Ovary (tissue), 7 donors: ENCODE measurements at regions not wholly inside any gene's neighbourhood (a gene's known extent, or its start where the extent isn't known, plus 50 kb on each side); places are given as distances from the start of the nearest gene placed in this dataset.

Experiments
- DNase-seq, 5 donors: peaks; one replicate each; pipeline ENCODE4 v3.0.0-alpha.2; 2019 to 2020
- H3K27ac ChIP-seq, 2 donors: fragments of 200-600 bp; one replicate each; pipeline versions ENCODE4 v1.5.1 to v1.8.0; 2019 to 2022
- H3K27me3 ChIP-seq: fragments of 200-600 bp; one replicate; pipeline ENCODE4 v1.8.0; 2022
- H3K36me3 ChIP-seq: fragments of 200-600 bp; sonication (generic); one replicate; pipeline ENCODE4 v1.5.1; 2019
- H3K4me1 ChIP-seq: one replicate; pipeline ENCODE4 v1.8.1; 2013; ENCODE audit warnings: mild to moderate bottlenecking, moderate library complexity; ENCODE audit not compliant: insufficient read depth
- H3K4me3 ChIP-seq: fragments of 200-600 bp; sonication (generic); one replicate; pipeline ENCODE4 v1.5.1; 2017
- H3K9me3 ChIP-seq, 2 donors: fragments of 200-600 bp in 1 of 2; sonication (generic) in 1 of 2; one replicate each; pipeline versions ENCODE4 v1.5.1 to v1.8.1; 2013 to 2019; ENCODE audit warnings: mild to moderate bottlenecking in 1 of 2, moderate library complexity in 1 of 2
- EP300 ChIP-seq: sonication (generic); formaldehyde crosslinking; IDR thresholded peaks from one replicate; pipeline ENCODE4 v1.6.1; 2017; ENCODE audit warnings: antibody characterized with exemption
- POLR2A ChIP-seq: fragments of 450-650 bp; IDR thresholded peaks from one replicate; pipeline ENCODE4 v1.6.1; 2017; ENCODE audit warnings: antibody characterized with exemption, mild to moderate bottlenecking, moderate library complexity
- WGBS, 3 donors: extraction: QIAGEN DNeasy Blood & Tissue Kit in 1 of 3; methylation state at CpG; one replicate each; pipeline versions ENCODE4 v1.1.5 to v1.1.7; 2013 to 2017; 5-methylcytosine and 5-hydroxymethylcytosine counted together
- intact Hi-C, 4 donors: fragments of 100-400 bp; cut with DNase I; formaldehyde crosslinking; loops; one replicate each; pipeline versions ENCODE4 v1.11.0 to v1.15.1; 2022 to 2023
- TF ChIP-seq, protein P1 (sequence below), 3 donors: fragments of 450-650 bp in 2 of 3; fragments of 200-600 bp in 1 of 3; IDR thresholded peaks; one replicate each; pipeline versions ENCODE4 v1.5.1 to v1.8.0; 2016 to 2022; ENCODE audit warnings: antibody characterized with exemption in 3 of 3, mild to moderate bottlenecking in 1 of 3
- donor health status: DM: no; HTN: no; CAD: no; lungs with moderate emphysema.
- donor health status: DM: no; HTN: no; CAD: no.
- donor health status: Bipolar disorder and iron deficiency.
- donor health status: DM: no; HTN: no; CAD: no.
- donor health status: DM: yes; HTN: yes; CAD: no.

DNA sequence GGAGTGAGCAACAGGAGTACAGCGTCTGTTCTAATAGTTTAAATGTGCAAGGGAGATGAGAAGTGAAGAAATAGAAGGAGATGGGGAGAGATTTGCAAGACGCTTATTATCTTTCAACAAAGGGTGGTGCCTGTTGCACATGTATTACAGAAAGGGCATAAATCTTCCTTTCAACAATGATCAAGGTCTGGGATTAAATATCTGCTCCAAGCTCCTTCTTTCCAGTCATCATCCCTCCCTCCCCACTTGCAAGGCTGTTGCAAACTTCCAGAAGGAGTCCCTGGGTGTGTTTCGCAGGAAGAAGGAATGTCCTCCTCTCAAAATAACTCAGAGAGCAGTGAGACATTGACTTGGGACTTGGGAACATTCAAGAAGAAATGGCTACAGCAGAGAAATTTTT, 63.5 kb upstream of the MYCBP2 start:
- no peaks in the 10 kb centered on the region for H3K27me3 ChIP-seq
- no peaks in the 10 kb centered on the region for H3K9me3 ChIP-seq
- no peak overlapping the region for H3K27ac ChIP-seq
- TF ChIP-seq EP300 (no peak), POLR2A (no peak)
- TF ChIP-seq, protein P1, sequence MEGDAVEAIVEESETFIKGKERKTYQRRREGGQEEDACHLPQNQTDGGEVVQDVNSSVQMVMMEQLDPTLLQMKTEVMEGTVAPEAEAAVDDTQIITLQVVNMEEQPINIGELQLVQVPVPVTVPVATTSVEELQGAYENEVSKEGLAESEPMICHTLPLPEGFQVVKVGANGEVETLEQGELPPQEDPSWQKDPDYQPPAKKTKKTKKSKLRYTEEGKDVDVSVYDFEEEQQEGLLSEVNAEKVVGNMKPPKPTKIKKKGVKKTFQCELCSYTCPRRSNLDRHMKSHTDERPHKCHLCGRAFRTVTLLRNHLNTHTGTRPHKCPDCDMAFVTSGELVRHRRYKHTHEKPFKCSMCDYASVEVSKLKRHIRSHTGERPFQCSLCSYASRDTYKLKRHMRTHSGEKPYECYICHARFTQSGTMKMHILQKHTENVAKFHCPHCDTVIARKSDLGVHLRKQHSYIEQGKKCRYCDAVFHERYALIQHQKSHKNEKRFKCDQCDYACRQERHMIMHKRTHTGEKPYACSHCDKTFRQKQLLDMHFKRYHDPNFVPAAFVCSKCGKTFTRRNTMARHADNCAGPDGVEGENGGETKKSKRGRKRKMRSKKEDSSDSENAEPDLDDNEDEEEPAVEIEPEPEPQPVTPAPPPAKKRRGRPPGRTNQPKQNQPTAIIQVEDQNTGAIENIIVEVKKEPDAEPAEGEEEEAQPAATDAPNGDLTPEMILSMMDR (IDR thresholded peaks at IDR 0.05) = no peak
- no peaks in the 10 kb centered on the region for H3K36me3 ChIP-seq
- no peak overlapping the region for H3K4me3 ChIP-seq
- H3K4me1 ChIP-seq = no peaks in the 10 kb centered on the region
- DNase-seq = no peak
- WGBS, 3 donors = 54 to 64% (median 58%) methylated on average over 3 of the region's 3 CpGs
- intact Hi-C loops = no loop called here

DNA sequence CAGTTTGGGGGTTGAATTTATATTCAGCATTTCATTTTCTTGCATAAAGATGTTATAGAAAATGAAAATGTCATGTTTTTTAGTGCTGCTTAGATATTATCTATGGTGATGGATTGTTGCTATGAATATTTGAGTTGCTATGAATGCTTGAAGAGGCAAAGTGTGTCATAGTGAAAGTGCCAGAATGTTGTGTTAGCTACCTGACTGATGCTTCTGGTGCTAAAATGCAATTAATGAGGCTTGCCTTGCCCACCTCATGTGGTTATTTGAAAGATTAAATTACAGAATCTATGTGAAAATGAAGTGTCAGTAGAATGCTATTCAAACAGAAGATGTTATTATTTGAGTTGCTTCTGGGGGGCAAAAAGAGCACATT, 62.7 kb upstream of the MYCBP2 start:
- Histone ChIP-seq H3K4me3 (no peak overlapping the region), H3K27ac (no peak overlapping the region)
- intact Hi-C loops = no loop called here

DNA sequence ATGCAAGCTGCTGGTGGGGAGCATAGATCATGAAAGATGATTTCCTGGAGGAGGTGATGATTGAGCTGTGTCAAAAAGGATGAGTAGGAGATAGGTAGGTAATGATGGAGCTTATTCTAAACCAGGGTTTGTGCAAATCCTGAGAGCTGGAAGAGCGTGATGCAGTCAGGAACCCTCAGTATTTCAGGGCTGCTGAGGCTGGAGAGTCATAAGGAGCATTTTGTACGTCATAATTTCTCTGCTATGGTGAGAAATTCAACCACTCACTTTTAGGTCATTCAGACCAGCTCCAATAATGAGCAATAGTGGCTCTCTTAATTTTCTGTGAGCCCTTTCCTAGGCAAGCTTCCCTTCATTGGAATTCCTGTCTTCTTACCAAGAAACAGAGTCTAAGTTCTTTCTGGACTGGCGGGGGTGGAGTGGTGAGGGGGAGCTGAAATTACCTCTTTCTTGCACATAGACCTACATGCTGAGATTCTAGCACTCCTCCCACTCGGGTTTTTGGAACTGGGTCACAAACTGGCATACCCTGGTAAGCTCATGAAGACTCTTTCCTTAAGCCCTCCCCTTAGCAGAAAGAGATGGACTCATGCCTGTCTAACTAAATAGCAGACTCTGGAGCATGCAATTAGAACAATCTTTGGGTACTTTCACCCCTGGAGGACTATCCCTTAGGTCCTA, 62.2 kb upstream of the MYCBP2 start:
- no peak for DNase-seq
- TF ChIP-seq, protein P1 (IDR thresholded peaks at IDR 0.05) = no peak
- TF ChIP-seq EP300 (no peak), POLR2A (no peak)
- Histone ChIP-seq H3K4me1 (no peaks in the 10 kb centered on the region), H3K36me3 (no peaks in the 10 kb centered on the region), H3K27ac (no peak overlapping the region), H3K4me3 (no peak overlapping the region), H3K9me3 (no peaks in the 10 kb centered on the region), H3K27me3 (no peaks in the 10 kb centered on the region)
- intact Hi-C loops = no loop called here
- WGBS, 3 donors = 61 to 67% (median 66%) methylated on average over 4 of the region's 4 CpGs

More for the DNA sequence above, 62.7 kb upstream of the MYCBP2 start:
- Histone ChIP-seq H3K4me1 (no peaks in the 10 kb centered on the region), H3K9me3 (no peaks in the 10 kb centered on the region), H3K27me3 (no peaks in the 10 kb centered on the region), H3K36me3 (no peaks in the 10 kb centered on the region)
- TF ChIP-seq EP300 = no peak
- no peak for TF ChIP-seq POLR2A
- TF ChIP-seq, protein P1 (IDR thresholded peaks at IDR 0.05) = no peak
- no peak for DNase-seq

DNA sequence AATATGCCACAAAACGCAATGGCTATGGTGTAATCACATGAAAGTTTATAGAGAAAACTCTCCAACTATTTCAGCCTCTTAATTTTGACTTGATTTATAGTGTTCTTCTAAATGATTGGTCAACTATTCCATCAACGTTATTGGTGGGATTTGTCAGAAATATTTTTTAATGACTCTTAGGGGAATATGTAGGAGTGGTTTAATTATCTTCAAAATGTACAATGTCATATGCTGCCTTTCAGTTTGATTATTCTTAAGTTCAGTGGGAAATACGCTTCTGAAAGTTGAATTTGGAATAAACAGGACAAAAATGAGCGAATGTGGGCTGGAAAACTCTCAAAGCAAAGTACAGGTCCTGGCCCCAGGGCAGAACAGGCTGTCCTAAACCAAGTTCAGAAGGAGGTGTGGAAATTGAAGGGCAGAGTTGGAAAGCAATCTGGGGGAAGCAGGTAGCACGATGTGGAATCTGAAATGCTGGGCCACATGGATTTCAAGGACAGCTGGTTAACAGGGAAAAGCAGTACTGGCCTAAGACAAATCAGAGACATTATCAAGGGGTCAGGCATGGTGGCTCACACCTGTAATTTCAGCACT, 60.8 kb upstream of the MYCBP2 start:
- no peaks in the 10 kb centered on the region for H3K9me3 ChIP-seq
- intact Hi-C loops = no loop called here
- no peak for DNase-seq
- no peaks in the 10 kb centered on the region for H3K4me1 ChIP-seq
- no peaks in the 10 kb centered on the region for H3K36me3 ChIP-seq
- H3K27me3 ChIP-seq = no peaks in the 10 kb centered on the region
- H3K4me3 ChIP-seq = no peak overlapping the region
- 63 to 69% (median 66%) methylated on average over 5 of the region's 5 CpGs for WGBS, 3 donors
- TF ChIP-seq, protein P1 (IDR thresholded peaks at IDR 0.05) = no peak
- TF ChIP-seq EP300 = no peak
- TF ChIP-seq POLR2A = no peak
- no peak overlapping the region for H3K27ac ChIP-seq
